ENCODE measurements at regions not wholly inside any gene's neighbourhood (a gene's known extent, or its start where the extent isn't known, plus 50 kb on each side); places are given as distances from the start of the nearest gene placed in this dataset.

DNA sequence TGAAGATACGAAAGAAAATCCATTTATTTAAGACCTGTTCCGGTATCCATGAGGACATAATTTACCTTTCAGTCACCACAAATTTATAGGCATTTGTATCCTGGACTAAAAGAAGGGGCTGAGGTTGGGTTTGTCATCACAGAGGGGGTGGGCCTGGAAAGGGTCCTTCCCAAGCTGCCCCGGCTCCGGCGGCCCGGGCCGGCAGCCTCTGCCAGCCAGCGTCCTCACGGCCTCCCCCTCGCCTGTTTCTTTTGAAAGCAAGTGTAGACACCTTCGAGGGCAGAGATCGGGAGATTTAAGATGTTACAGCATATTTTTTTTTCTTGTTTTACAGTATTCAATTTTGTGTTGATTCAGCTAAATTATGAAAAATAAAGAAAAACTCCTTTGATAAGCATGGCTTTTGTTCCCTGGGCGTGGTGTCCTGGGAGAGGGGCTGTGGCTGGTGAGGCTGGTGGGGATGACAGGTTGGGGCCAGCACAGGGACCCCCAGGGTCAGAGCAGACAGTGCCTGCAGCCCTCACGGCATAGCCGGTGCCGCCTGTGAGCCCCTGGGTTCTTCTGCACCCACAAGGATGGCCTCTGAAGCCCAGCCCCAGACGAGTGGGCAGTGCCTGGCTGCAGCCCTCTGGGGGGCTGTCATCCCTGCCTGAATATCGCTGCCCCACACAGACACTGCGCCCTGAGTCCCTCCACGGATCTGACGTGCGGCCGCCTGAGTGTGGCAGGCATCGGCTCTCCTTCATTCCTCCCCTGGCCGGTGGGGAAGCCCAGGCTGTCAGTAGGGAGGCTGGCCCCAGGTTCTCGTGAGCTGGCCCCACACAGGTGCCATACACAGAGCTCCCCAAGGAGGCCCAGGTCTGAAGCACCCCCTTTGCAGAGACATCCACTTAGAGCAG is 1075.9 kb downstream of the BRD1 start:
- TF ChIP-seq SPI1 (IDR thresholded peaks at IDR 0.05; ENCODE audit: low read depth, low read length) (no peak), POLR2AphosphoS5 (IDR thresholded peaks at IDR 0.05; ENCODE audit: low read depth, low read length) (no peak), POU2F2 (IDR thresholded peaks at IDR 0.05; ENCODE audit: low read depth, low read length) (no peak), TAF1 (IDR thresholded peaks at IDR 0.05; ENCODE audit: low read depth, low read length) (no peak), POLR2A (IDR thresholded peaks at IDR 0.05; ENCODE audit: low read depth, low read length) (no peak), PAX5 (IDR thresholded peaks at IDR 0.05; ENCODE audit: insufficient read depth, low read length, severe bottlenecking) (no peak)
- DNase-seq (ENCODE audit: insufficient read length, low spot score) (no peak), FAIRE-seq (no peak)

DNA sequence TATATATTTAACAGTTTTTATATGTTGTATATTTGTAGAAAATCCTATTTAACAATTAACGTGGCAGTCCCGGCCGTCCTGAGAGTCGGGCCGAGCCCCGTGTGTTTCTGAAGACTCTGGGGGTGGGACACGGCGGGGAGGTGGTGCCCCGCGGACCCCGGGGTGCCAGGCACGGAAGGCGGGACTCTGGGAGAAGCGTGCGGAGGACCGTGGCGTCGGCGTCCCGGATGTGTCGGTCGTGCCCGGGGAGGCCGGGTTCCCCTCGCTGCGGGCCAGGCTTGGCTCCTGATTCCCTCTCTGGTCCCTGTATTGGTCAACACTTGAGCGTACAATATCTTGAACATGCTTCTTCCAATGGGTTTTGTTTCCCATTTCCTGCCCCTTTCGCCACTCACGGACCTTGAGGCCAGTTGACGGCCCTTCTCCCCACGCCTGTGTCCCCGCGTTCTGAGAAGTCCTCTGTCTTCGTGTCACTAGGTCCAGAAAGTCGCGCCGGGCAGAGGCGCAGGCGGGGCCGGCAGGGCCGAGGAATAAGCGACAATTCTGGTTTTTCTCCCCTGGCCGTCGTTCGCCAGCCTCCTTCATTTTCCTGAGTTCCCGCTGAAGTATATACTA is 1076.7 kb downstream of the BRD1 start:
- TF ChIP-seq POU2F2 (IDR thresholded peaks at IDR 0.05; ENCODE audit: low read depth, low read length) (no peak), PAX5 (IDR thresholded peaks at IDR 0.05; ENCODE audit: insufficient read depth, low read length, severe bottlenecking) (no peak), SPI1 (IDR thresholded peaks at IDR 0.05; ENCODE audit: low read depth, low read length) (no peak), POLR2AphosphoS5 (IDR thresholded peaks at IDR 0.05; ENCODE audit: low read depth, low read length) (no peak), TAF1 (IDR thresholded peaks at IDR 0.05; ENCODE audit: low read depth, low read length) (no peak), POLR2A (IDR thresholded peaks at IDR 0.05; ENCODE audit: low read depth, low read length) (no peak)
- no peak for FAIRE-seq

DNA sequence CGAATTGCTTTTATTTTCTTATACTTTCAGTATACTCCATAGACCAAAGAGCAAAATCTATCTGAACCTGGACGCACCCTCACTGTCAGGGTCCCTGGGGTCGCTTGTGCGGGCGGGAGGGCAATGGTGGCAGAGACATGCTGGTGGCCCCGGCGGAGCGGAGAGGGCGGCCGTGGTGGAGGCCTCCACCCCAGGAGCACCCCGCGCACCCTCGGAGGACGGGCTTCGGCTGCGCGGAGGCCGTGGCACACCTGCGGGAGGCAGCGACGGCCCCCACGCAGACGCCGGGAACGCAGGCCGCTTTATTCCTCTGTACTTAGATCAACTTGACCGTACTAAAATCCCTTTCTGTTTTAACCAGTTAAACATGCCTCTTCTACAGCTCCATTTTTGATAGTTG is 1077.4 kb downstream of the BRD1 start:
- TF ChIP-seq POU2F2 (IDR thresholded peaks at IDR 0.05; ENCODE audit: low read depth, low read length) (no peak), POLR2A (IDR thresholded peaks at IDR 0.05; ENCODE audit: low read depth, low read length) (no peak), SPI1 (IDR thresholded peaks at IDR 0.05; ENCODE audit: low read depth, low read length) (no peak), TAF1 (IDR thresholded peaks at IDR 0.05; ENCODE audit: low read depth, low read length) (no peak), POLR2AphosphoS5 (IDR thresholded peaks at IDR 0.05; ENCODE audit: low read depth, low read length) (no peak), PAX5 (IDR thresholded peaks at IDR 0.05; ENCODE audit: insufficient read depth, low read length, severe bottlenecking) (no peak)
- no peak for FAIRE-seq
- no peak for DNase-seq (ENCODE audit: insufficient read length, low spot score)

More for the DNA sequence above, 1076.7 kb downstream of the BRD1 start:
- no peak for DNase-seq (ENCODE audit: insufficient read length, low spot score)

DNA sequence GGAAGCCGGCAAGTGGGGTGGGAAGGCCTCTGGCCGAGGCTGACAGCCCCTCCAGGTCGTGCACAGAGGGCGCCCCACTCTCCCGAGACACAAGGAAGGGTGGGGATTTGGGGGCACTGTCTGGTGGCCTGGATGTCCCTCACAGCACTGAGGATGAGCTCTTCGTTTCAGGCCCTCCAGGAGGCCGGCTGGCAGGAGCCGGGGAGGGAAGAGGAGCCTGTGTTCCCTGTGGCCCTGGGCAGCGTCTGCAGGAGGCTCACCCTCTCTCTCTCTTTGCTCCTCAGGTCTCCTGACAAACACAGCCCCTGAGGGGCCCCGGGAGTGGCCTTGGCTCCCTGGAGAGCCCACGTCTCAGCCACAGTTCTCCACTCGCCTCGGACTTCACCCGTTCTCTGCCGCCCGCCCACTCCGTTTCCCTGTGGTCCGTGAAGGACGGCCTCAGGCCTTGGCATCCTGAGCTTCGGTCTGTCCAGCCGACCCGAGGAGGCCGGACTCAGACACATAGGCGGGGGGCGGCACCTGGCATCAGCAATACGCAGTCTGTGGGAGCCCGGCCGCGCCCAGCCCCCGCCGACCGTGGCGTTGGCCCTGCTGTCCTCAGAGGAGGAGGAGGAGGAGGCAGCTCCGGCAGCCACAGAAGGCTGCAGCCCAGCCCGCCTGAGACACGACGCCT is 1078.0 kb downstream of the BRD1 start:
- FAIRE-seq (no peak), DNase-seq (ENCODE audit: insufficient read length, low spot score) (no peak)
- TF ChIP-seq SPI1 (IDR thresholded peaks at IDR 0.05; ENCODE audit: low read depth, low read length) = no peak

DNA sequence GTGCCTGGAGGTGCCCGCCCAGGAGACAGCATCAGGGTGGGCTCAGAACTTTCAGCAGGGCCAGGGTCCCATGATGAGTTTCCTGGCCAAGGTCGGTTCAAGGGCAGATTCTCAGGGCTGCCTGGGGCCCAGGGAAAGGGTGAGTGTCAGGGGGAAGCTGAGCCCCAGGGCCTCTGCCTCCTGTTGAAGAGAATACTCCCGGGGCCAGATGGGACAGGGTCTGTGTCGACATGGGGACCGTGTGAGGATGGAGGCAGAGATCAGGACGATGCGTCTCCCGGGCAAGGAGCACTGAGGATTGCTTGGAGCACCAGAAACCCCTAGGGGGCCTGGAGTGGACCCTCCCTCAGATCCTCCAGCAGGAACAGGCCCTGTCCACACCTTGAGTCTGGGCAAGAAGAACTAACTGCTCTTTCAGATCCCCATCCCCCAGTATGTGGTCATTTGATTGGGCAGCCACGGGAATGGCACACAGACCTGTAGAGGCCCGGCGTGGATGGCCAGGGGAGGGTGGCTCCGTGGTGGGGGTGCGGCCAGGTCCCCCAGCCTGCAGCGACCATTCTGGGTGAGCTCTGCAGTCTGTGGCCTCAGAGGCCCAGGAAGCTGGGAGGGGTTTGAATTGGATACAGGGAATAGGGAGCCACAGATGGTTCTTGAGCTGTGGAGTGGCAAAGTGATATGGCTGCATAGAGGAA is 1078.7 kb downstream of the BRD1 start:
- DNase-seq (ENCODE audit: insufficient read length, low spot score) = no peak
- FAIRE-seq = no peak

DNA sequence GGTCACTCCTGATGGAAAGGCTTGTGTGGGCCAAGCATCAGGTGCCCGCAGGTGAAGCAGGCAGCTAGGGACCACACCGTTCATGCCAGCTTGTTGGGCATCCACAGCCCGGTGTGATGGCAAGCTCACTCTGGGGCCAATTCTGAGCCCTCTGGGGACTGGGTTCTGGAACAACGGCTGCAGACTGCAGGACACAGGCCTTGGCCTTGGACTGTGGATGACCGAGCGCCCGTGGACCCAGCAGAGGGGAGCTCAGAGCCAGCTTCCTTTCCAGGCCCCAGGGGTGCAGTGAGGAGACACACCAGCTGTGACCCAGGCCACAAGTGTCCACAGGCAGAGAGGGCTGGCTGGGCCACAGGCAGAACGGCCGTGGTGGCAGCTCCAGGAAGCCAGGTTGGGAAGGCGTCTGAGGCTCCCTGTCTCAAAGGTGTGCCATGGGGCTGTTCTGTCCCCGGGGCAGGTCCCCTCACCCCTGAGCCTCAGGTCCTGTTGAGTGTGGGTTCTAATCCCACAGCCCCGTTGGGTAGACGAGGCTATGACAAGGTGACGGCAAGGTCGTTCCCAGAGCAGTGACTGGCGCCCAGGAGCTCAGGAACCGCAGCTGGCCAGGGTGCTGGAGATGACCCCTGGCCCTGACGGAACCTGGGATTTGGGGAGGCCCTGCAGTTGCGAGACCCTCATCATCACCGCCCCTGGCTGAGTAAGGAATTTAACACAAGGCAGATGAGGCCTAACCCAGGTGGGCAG is 1079.4 kb downstream of the BRD1 start:
- TF ChIP-seq TAF1 (IDR thresholded peaks at IDR 0.05; ENCODE audit: low read depth, low read length) = no peak
- FAIRE-seq (no peak), DNase-seq (ENCODE audit: insufficient read length, low spot score) (no peak)

More for the DNA sequence above, 1078.7 kb downstream of the BRD1 start:
- TF ChIP-seq POLR2A (IDR thresholded peaks at IDR 0.05; ENCODE audit: low read depth, low read length) (no peak), TAF1 (IDR thresholded peaks at IDR 0.05; ENCODE audit: low read depth, low read length) (no peak), POLR2AphosphoS5 (IDR thresholded peaks at IDR 0.05; ENCODE audit: low read depth, low read length) (no peak), PAX5 (IDR thresholded peaks at IDR 0.05; ENCODE audit: insufficient read depth, low read length, severe bottlenecking) (no peak), SPI1 (IDR thresholded peaks at IDR 0.05; ENCODE audit: low read depth, low read length) (no peak), POU2F2 (IDR thresholded peaks at IDR 0.05; ENCODE audit: low read depth, low read length) (no peak)

DNA sequence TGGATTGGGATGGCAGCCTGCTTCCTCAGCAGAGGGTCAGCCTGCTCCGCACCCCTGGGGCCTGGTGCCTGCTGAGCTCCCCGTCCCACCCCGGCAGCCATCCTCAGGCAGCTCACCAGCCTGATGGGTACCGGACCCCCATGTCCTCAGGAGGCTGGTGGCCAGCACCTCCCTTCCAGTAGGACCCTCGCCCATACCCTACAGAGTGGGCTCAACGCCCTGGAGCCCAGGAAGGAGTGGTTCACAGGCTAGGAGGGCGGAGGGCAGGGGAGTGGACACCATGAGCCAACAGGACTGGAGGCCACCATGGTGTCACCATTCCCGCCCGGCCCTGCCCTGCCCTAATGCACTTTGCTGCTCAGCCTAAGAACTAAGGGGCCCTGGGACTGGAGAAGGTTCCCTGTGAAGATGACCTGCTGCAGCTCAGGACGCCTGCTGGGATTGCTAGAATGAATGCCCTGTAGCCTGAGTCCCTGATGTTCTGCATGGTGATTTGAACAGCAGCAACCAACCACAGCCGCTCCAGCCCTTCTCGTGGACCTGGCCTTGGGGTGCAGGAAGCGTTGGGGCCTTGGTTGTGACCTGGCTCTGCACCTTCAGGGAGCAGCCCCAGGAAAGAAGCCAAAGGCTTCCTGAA is 1080.8 kb downstream of the BRD1 start:
- FAIRE-seq (no peak), DNase-seq (ENCODE audit: insufficient read length, low spot score) (no peak)
- TF ChIP-seq PAX5 (IDR thresholded peaks at IDR 0.05; ENCODE audit: insufficient read depth, low read length, severe bottlenecking) (no peak), POU2F2 (IDR thresholded peaks at IDR 0.05; ENCODE audit: low read depth, low read length) (no peak), TAF1 (IDR thresholded peaks at IDR 0.05; ENCODE audit: low read depth, low read length) (no peak), SPI1 (IDR thresholded peaks at IDR 0.05; ENCODE audit: low read depth, low read length) (no peak), POLR2AphosphoS5 (IDR thresholded peaks at IDR 0.05; ENCODE audit: low read depth, low read length) (no peak), POLR2A (IDR thresholded peaks at IDR 0.05; ENCODE audit: low read depth, low read length) (no peak)

DNA sequence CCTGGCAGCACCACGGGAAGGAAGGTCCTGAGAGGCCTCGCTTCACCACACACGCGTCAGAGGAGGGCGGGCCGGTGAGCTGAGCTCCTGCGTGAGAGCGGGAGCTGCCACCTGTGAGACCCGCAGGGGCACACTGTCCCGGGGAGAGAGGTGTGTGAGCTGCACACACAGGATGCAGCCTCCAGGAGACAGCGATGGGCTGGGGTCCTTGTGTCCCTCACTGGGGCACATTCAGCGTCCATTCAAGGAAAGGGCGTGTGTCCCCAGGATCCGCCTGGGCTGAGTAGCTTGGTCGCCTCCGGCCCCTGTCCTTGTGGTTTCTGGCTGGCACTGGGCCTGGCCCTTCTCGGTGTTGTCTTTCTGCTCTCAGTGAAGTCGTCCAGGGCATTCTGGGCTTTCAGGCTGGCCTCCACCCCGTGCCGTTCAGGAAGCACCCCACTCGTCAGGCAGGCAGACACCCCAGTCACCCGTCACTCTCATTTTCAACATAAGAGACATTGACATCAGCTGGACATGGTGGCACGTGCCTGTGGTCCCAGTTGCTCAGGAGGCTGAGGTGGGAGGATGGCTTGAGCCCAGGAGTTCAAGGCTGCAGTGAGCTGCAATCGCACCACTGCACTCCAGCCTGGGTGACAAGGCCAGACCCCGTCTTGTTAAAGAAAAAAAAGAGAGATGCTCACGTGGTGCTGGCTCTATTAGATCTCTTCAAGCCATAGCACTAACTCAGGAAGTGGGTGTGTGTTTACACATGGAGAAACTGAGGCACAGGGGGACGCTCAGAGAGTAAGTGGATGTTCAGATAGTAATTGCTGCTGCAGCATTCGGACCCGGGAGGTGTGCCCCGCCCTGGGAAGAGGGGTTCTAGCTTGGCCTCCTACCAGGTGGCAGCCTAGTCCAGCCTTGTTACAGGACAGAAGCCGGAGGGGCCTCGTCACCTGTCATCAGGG is 1081.6 kb downstream of the BRD1 start:
- FAIRE-seq (no peak), DNase-seq (ENCODE audit: insufficient read length, low spot score) (no peak)
- TF ChIP-seq PAX5 (IDR thresholded peaks at IDR 0.05; ENCODE audit: insufficient read depth, low read length, severe bottlenecking) (no peak), SPI1 (IDR thresholded peaks at IDR 0.05; ENCODE audit: low read depth, low read length) (no peak), POLR2A (IDR thresholded peaks at IDR 0.05; ENCODE audit: low read depth, low read length) (no peak), POLR2AphosphoS5 (IDR thresholded peaks at IDR 0.05; ENCODE audit: low read depth, low read length) (no peak), POU2F2 (IDR thresholded peaks at IDR 0.05; ENCODE audit: low read depth, low read length) (no peak), TAF1 (IDR thresholded peaks at IDR 0.05; ENCODE audit: low read depth, low read length) (no peak)

All from GM12891 (cell line).